NCI-H82 (cell line): ENCODE measurements at regions not wholly inside any gene's neighbourhood (a gene's known extent, or its start where the extent isn't known, plus 50 kb on each side); places are given as distances from the start of the nearest gene placed in this dataset.

ENCODE experiments used
- DNase-seq: peaks from one replicate; lab custom pipeline; 2025; lab: John Stamatoyannopoulos, UW

DNA sequence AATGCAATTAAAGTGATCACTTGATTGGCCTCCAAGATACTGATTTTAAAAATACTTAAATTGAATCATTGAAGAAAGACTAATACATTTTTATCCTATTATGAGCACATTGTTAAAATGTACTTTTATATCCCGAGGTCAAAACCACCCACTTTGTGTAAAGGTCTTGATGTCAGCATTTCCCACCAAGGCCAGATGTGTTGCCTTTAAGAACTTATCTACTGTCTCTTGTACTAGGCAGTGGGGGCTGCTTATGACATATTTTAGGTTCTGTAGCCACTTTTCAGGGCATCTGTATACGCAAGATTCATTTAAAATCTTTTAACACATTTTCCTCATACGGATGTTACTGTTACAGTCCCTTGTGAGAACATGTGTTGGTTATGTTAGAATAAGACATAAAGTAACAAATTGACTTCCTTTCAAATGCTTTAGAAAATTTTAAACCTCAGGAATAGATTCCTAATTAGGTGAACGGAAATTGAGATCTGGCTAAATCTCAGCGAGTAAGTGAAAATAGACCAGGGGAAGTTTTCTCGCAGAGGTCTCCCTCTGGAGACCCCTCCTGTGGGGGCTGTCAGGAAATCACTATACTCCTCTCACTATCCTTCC lies 456.2 kb downstream of the ADAMTS20 start:
- no peak for DNase-seq

DNA sequence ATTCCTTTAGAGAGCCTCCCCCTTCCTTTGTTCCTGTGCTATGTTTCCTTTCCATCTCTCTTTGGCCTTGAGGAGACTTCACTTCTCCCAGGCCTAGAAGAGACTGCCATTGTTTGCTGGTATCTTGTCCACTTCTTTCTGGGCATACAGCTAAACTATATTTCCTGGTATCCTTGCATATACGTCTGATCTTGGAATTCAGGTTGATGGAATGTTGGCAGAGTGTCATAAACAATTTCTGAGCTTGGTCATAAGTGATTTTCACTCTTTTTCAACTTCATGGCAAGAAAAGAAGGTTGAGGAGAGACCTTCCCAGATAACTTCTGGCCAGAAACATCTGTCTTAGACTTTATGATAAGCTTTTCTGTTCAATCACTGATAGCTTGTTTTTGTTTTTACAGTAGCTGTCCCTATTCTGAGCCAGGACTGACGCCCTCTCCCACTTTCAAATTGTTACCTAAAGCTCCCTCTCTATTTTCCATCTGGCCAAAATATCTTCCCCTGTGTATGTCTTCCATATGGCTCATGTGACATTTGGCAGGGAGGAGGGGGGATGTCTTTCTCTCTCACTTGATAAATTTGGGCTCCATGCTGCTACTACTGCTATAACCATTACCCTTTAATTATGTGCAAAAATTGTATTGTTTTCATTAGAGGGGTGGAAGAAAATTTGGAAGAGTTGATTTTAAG lies 457.0 kb downstream of the ADAMTS20 start:
- DNase-seq = no peak

DNA sequence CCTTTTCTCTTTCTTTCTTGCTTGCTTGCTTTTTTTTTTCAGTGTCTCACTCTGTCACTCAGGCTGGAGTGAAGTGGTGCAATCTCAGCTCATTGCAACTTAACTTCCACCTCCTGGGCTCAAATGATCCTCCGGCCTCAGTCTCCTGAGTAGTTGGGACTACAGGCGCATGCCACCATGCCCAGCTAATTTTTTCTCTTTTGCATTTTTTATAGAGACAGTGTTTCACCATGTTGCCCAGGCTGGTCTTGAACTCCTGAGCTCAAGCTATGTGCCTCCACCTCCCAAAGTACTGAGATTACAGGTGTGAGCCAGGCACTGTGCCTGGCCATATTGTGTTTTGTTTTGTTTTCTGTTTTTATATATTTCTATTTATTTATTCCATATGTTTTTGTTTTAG lies 461.0 kb downstream of the ADAMTS20 start:
- DNase-seq = no peak

DNA sequence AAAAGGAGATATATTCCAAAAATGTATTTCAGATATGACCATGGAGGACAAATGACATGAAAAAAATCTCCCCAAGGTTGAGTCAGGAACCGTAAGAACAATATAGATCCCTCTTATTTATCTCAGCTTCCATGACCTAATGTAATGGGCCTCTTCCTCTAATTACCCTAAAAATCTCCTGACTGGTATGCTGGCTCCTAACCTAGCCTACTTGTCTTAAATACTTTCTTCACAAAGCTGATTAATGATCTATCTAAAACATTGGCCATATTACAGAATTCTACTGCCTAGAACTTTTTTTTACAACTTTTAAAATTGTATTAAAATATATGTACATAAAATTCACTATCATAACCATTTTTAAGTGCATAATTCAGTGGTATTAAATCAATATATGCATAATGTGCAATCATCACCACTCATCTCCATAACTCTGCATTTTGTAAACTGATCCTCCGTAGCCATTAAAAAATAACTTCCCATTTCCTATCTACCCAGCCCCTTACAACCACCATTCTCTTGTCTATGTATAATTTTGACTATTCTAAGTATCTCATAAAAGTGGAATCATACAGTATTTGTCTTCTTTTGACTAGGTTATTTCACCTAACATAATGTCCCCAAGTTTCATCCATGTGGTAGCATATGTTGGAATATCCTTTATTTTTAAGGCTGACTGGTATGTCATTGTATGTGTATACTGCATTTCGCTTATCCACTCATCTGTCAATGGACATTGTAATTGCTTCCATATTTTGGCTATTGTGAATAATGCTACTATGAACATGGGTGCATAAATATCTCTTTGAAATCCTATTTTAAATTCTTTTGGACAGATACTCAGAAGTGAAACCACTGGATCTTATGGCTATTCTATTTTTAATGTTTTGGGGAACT lies 464.6 kb downstream of the ADAMTS20 start:
- DNase-seq = no peak

DNA sequence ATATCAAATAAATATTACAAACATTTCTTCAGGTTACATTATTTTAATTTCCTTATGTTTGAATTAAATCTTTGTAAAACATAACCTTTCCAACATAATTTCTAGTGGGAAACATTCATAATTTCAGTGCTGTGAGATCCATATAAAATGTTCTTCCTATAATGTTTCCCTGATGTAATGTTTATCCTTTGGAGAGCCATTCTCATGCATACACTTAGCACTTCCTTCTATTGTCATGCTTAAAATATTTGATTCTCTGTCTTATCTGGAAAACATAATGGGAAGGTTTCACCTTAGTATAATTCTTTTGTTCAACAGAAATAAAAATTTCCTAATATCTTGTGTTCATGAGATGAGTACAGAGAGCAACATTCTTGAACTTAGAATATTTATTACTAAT lies 472.5 kb downstream of the ADAMTS20 start:
- no peak for DNase-seq

DNA sequence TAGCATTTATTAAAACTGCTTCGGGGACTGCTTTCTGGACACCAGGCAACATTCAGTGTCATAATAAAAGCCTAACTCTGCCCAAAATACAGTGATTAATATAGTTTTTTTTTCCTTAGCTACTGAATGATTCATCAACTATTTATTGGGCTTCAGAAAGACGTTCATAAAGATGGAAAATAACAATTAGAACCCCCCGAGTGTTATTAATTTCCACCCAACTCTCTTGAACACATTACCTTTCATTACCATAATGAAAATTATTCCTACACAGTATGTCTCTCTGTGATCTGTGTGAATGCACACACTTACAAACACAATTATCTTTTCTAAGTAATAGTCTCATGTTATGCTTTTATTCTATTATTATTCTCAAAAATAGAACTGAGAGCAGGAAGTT lies 473.0 kb downstream of the ADAMTS20 start:
- DNase-seq = no peak

GRCh38 chr12:43072431-43072830 lies 479.6 kb downstream of the ADAMTS20 start:
- DNase-seq = no peak

GRCh38 chr12:43069768-43070221 lies 480.2 kb upstream of the PRICKLE1 start:
- peak; percentile 2 for DNase-seq

DNA sequence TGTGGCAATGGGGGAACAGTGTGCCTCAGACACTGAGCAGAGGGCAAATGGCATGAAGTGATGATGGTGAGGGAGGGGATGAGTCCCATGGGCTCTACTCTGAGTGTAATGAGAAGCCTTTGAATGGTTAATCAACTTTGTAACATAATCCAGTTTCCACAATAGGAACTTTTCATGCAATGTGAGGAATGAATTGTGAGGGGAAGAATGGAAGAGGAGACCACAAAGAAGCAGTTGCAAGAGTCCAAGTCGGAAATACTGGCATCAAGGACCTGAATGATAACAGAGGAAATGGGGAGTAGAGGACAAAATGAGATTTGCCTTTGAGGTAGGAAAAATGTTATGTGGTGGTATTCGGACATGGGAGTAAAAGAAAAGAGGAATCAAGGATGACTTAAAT lies 476.9 kb upstream of the PRICKLE1 start:
- no peak for DNase-seq

DNA sequence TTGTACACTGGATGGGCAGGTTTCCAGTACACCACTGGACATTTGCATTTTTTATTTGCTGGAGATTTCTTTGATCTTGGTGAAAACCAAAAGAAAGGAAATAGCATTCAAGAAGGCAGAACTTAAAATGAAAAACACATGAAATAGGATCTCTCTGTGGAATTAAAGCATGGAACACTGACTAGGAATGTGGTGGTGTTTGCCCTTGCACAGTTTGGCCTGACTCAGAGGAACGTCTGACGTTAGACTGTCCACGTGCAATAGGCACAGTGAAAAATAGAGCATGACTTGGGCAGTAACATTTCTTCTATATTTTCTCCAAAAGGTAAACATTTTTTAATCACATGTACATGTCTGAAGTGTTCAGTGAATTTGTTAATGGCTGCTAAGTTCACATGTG lies 474.1 kb upstream of the PRICKLE1 start:
- DNase-seq = no peak

- no peak for DNase-seq
Measured at GRCh38 chr12:43062201-43062895, 472.8 kb upstream of the PRICKLE1 start.

DNA sequence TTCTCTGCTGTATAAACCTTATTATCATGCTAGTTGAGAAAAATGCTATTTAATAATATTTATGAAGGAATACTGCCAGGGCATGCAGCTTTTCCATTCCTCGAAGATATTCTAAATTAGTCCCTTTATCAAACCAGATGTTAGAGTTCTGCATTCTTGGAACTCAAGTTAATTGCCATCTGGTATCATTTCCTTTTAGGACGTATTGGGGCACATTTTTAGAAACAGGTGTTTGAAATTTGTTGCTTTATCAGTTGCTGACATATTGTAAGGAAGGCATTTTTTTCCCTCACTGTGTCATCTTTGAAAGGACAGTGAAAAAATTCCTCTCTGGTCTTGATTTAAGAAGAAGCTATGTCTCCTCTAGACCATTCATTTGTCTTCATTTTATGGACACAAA lies 471.2 kb upstream of the PRICKLE1 start:
- no peak for DNase-seq

DNA sequence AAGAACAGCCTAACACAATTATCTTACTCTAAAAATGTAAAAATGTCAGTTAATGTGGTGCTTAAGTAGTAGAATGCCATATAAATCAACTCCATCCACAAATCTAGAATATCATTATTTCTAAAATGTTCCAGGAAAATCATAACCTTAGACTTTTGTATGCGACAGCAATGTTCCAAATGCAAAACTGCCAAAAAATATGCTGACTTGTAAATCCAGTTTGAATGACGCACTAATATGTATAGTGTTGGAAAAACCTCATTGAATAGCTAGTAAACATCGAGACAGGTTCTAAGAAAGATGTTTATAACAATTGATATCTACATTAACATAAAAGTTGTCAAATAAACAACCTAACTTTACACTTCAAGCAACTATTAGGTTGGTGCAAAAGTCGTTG lies 469.1 kb upstream of the PRICKLE1 start:
- DNase-seq = no peak

GRCh38 chr12:43057566-43057965 lies 468.0 kb upstream of the PRICKLE1 start:
- no peak for DNase-seq

DNA sequence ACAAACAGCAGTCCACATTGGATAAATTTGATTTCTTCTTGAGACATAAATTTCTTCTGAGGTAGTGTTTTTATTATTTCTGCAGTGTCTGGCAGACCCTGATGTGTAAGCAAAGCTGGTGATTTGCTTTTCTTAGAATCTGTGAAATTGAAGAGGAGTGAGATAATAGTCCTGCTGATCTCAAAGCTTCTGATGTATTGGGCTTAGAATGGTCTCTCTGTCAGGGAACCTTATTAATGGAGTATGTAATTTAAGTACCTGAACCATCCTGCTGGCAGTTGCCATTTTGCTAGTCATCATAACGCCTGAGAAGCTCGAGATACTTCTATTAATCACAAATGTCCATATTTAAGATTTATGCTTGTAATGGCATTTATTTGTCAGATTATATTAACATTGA lies 464.5 kb upstream of the PRICKLE1 start:
- DNase-seq = no peak

DNA sequence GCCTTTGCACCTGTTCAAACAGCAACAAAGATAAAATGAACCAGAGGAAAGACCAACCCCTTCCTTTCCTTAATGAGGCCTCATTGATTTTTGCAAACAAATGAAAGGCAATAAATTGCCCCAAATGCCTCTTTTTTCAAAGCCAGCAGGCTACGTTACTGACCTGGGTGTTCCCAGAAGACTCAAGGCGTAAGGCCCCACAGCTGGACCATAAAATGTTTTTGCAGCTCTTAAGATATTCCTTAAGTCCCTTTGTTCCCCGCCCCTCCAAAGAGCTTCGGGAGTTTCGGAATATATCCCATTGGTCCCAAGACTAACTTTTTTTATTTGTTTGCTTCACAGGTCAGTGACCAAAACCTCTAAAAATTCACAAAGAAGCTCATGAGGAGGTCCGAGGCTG lies 462.9 kb upstream of the PRICKLE1 start:
- DNase-seq = no peak

- DNase-seq = no peak
Measured at GRCh38 chr12:43044241-43044640, 454.7 kb upstream of the PRICKLE1 start.

DNA sequence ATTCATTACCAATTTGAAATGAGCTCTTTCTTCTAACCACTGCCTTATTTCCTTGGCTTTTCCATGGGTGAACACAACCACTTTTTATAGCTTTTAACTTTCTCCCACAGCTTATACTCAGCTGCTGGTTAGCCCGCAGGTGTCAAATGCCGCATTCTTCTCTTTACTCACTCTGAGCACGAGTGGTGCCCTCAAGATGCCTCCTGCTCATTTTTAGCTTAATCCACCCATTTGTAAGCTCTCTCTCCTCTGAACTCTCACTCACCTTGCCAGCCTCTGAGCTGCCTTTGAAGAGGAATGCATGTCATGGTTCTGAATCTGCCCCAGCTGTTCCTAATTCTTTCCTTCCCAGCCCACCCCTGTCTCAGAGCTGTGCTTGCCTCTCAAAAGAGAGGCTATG lies 449.4 kb upstream of the PRICKLE1 start:
- no peak for DNase-seq

- no peak for DNase-seq
Measured at GRCh38 chr12:43029971-43030370, 440.4 kb upstream of the PRICKLE1 start.

DNA sequence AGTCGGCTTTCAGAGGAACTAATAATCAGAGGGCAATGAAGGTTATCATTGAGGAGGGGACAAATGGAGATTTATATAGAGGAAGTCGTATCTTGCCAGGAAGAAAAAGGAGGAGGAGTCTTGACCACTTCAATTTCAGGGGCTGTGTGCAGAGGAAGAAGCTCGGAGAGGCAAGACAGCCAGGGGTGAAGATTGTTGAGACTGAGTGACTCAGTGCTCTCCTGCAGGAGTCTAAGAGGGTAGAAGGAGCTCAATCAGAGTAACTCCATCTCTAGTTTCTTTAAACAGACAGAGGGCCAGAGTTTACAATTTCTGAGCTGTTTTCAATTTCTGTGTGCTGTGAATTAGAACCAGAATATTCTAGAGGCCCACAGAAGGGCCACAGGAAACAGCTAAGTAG lies 439.3 kb upstream of the PRICKLE1 start:
- DNase-seq = no peak

DNA sequence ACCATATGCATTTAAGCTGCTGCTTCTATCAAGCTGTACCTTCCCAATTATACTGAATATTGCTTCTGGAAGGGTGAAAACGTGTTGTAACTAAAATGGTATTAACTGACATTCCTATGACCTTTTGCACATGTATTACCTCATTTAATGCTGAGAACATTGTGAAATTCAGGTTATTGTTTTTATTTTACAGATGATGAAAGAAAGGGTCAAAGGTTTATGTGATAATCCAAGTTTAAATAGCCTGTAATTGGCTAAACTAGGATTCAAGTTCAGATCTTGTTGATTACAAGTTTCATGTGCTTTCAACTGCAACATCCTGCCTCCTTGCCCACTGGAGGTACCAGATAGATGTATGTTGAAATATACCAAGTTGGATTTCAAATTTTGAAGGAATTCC lies 433.3 kb upstream of the PRICKLE1 start:
- no peak for DNase-seq

- DNase-seq = no peak
Measured at GRCh38 chr12:43015090-43015737, 425.7 kb upstream of the PRICKLE1 start.
